ENCODE measurements at regions not wholly inside any gene's neighbourhood (a gene's known extent, or its start where the extent isn't known, plus 50 kb on each side); places are given as distances from the start of the nearest gene placed in this dataset.

DNA sequence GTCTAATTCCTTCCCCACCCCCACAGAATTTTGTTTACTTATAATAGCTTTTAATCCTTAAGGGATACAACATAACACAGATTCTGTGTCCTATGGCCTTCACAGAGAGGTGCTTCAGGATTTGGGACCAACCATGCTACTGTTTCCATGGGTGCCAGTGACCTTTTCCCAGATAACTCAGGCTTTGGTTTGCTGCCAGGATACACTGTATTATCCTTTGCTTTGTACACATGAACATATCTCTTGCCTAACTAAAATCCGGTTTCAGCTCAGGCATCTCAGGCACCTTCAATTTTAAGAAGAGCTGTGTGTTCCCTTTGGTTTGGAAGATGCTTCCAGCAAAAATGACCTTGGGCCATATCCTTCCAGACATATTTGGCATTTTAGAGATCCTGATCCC is 428.4 kb upstream of the CDH5 start (continued):
- no peak for TF ChIP-seq POLR2AphosphoS5 (IDR thresholded peaks at IDR 0.05; ENCODE audit: low read depth, low read length)
- no peak for TF ChIP-seq EGR1 (IDR thresholded peaks at IDR 0.05; ENCODE audit: low read depth)
- no peak for TF ChIP-seq MAX (IDR thresholded peaks at IDR 0.05)

GRCh38 chr16:65937455-65937854 is 429.0 kb upstream of the CDH5 start:
- ATAC-seq, result no peak
- POLR2A ChIA-PET, result no interaction called here
- intact Hi-C loops (cut with micrococcal nuclease), result loop anchor here (10.0 kb wide), 1 partner anchor 63 kb away; no protein-coding TSS in a partner anchor

More at GRCh38 chr16:65937455-65937854, 429.0 kb upstream of the CDH5 start:
- no peaks in the 10 kb centered on the region for H3K9me3 ChIP-seq (ENCODE audit: control insufficient read depth in 1 of 2, insufficient read depth in 1 of 2, low read depth in 1 of 2, low read length in 2 of 2)
- no peak overlapping the region for H3K27ac ChIP-seq (ENCODE audit: low read depth, low read length)
- H3K9ac ChIP-seq (ENCODE audit: low read length), result no peak overlapping the region
- no peaks in the 10 kb centered on the region for H3K79me2 ChIP-seq (ENCODE audit: insufficient read depth, low read length)
- RAD21 ChIA-PET (ENCODE audit: low non-redundant PET in 1 of 2, low total read pairs in 2 of 2, uncharacterized antibody in 2 of 2, unreplicated experiment in 2 of 2), result no interaction called here
- CTCF ChIA-PET, result no interaction called here
- H3K36me3 ChIP-seq (ENCODE audit: control insufficient read depth in 1 of 2, insufficient read depth in 2 of 2, low read length in 2 of 2), result no peaks in the 10 kb centered on the region
- H3K4me1 ChIP-seq (ENCODE audit: control insufficient read depth in 1 of 2, insufficient read depth in 2 of 2, low read length in 2 of 2), result no peaks in the 10 kb centered on the region
- H3K27me3 ChIP-seq (ENCODE audit: insufficient read depth, low read length), result peaks cover 6% of the 10 kb centered on the region; the same call in 1 of the 2 replicates
- BruUV-seq (replicated peaks), result no TSS peak
- no peak overlapping the region for H3K4me3 ChIP-seq (replicated peaks in 1 of 2; ENCODE audit: low read depth in 1 of 2, low read length in 2 of 2)
- no peak for DNase-seq (ENCODE audit: low read depth, low spot score)
- no peaks in the 10 kb centered on the region for H3K9me2 ChIP-seq (ENCODE audit: insufficient read depth)
- no peak for TF ChIP-seq YY1 (IDR thresholded peaks at IDR 0.05; ENCODE audit: extremely low read depth, insufficient replicate concordance, low read depth, low read length)
- TF ChIP-seq ZFX (IDR thresholded peaks at IDR 0.05), result no peak
- TF ChIP-seq EZH2 (IDR thresholded peaks at IDR 0.05), result no peak
- TF ChIP-seq JUND (IDR thresholded peaks at IDR 0.05), result no peak
- TF ChIP-seq SRF (IDR thresholded peaks at IDR 0.05; ENCODE audit: low read depth), result no peak
- no peak for TF ChIP-seq SIN3A (IDR thresholded peaks at IDR 0.05; ENCODE audit: low read depth)
- no peak for TF ChIP-seq CBX3 (IDR thresholded peaks at IDR 0.05; ENCODE audit: low read depth)
- TF ChIP-seq SP1 (IDR thresholded peaks at IDR 0.05; ENCODE audit: low read depth), result no peak
- no peak for TF ChIP-seq EZH2phosphoT487 (IDR thresholded peaks at IDR 0.05; ENCODE audit: borderline replicate concordance)
- TF ChIP-seq, protein P1, sequence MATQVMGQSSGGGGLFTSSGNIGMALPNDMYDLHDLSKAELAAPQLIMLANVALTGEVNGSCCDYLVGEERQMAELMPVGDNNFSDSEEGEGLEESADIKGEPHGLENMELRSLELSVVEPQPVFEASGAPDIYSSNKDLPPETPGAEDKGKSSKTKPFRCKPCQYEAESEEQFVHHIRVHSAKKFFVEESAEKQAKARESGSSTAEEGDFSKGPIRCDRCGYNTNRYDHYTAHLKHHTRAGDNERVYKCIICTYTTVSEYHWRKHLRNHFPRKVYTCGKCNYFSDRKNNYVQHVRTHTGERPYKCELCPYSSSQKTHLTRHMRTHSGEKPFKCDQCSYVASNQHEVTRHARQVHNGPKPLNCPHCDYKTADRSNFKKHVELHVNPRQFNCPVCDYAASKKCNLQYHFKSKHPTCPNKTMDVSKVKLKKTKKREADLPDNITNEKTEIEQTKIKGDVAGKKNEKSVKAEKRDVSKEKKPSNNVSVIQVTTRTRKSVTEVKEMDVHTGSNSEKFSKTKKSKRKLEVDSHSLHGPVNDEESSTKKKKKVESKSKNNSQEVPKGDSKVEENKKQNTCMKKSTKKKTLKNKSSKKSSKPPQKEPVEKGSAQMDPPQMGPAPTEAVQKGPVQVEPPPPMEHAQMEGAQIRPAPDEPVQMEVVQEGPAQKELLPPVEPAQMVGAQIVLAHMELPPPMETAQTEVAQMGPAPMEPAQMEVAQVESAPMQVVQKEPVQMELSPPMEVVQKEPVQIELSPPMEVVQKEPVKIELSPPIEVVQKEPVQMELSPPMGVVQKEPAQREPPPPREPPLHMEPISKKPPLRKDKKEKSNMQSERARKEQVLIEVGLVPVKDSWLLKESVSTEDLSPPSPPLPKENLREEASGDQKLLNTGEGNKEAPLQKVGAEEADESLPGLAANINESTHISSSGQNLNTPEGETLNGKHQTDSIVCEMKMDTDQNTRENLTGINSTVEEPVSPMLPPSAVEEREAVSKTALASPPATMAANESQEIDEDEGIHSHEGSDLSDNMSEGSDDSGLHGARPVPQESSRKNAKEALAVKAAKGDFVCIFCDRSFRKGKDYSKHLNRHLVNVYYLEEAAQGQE (IDR thresholded peaks at IDR 0.05; ENCODE audit: low read depth), result no peak
- no peaks in the 10 kb centered on the region for H4K20me1 ChIP-seq (ENCODE audit: insufficient read depth)
- H2AFZ ChIP-seq (ENCODE audit: low read depth, low read length, poor library complexity, severe bottlenecking), result no peak overlapping the region
- no peak overlapping the region for H3K4me2 ChIP-seq (ENCODE audit: low read length)
